ENCODE measurements at regions not wholly inside any gene's neighbourhood (a gene's known extent, or its start where the extent isn't known, plus 50 kb on each side); places are given as distances from the start of the nearest gene placed in this dataset.

DNA sequence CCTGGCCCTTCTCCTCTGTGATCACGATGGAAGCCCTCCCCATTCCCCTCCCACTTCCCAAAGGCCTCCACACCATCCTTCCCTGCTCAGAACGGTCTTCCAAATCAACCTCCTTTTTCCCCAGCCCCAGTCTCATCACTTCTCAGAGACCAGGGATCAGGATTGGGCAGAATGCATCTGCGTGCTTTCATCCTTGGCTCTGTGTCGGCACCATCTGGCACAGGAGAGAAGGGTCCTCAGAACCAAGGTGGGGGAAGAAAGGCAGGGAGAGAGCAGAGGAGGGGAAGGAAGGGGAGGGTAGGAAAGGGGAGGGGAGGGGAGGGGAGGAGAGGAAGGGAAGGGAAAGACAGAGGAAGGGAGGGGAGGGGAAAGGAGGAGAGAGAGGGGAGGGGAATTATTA lies 52.4 kb upstream of the FICD start:
- DNase-seq: no peak

DNA sequence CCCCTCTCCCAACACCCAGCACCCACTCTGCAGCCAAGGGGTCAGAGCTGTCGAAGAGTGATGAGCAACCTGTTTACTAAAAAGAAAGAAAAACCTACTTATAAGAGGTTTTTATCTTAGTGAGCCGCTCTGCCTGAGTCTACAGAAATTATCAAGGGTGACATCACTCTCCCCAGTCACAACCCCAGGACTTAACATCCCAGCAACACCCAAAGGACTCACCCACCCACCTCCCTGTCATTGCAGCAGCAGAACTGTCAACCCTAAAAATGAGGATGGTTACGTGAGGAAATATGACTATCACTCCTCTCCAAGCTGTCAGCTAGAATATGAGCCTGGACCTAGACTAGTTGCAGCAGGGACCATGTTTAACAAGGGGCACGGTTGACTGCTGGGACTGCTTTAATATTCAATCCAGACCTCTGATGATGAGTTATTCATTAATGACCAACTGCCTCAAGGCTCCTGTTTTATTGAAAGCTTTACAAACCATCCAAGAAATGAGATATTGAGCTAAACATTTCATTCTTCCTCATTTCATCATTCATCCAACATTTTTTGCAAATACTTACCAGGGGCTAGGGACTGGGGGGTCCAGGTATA lies 53.9 kb upstream of the FICD start:
- no peak for DNase-seq

DNA sequence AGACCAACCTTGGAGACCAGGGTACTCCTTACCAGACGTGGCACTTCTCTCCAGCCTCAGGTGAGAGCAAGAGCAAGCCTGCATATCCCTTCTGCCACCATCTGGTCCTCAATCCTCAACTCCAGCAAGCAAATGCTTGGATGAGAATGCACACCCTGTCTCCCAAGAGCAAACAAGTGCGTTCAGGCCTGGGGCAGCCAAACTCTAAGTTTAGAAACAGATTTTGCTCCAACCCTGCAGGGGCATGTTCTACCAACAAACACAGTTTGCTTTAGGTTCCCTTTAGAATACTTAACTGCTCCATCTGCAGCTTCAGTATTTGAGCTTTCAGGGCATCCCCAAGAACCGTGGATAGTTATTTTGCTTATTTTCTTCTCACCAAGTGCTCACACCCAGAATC lies 55.9 kb upstream of the FICD start:
- no peak for DNase-seq

DNA sequence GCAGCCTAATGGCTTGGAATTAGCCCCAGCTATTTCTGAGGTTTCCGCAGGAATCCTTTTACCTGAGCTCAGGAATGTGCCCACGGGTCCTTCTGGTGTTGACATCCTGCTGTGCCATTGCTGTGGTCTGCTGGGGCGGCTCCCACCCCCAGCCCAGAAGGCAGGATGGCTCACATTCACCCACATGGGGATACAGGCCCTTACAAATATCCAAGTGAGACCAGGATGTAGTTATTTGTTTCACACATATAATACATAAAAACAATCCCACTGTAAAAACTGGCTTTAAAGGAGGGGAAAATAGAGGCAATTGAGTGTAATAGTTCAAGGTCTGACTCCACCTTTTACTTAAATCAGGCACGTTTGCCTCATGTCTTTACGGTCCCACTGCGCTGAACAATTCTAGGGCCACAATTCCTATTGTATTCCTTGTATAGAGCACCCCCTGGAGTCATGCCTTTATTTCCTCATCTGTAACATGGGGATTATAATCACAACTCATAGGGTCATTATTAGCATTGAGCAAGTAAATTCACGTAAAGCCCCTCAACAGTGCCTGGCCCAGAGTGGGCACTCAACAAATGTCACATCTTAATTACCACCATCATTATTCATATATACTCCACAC lies 57.2 kb upstream of the FICD start:
- DNase-seq: no peak

DNA sequence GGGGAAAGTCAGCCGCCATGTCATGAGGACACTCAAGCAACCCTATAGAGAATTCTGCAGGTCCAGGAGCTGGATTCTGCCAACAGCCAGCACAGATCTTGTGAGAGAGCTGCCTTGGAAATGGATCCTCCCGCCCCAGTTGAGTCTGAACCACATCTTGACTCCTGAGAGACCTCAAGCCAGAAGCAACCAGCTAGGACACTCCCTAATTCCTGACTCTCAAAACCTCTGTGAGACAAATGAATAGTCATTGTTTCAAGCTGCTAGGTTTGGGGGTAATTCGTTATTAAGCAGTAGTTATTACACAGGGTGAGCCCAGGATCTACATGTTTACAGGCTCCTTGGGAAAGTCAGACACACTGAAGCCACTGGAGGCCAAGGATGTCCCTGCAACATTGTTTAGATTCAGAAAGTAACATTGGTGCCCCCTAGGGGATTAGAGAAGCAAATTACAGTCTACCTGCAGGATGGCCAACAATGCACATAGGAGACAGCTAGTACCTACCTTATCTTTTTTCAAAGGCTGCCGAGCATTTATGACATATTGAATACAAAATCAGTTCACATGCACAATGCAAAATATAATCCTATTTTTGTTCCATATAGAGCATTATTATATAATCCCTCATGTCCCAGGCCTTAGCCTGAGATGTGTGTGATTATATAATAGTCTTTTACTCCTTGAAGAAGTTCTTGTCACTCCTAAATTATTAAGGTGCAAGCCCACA lies 57.9 kb upstream of the FICD start:
- DNase-seq: peak; percentile 56

DNA sequence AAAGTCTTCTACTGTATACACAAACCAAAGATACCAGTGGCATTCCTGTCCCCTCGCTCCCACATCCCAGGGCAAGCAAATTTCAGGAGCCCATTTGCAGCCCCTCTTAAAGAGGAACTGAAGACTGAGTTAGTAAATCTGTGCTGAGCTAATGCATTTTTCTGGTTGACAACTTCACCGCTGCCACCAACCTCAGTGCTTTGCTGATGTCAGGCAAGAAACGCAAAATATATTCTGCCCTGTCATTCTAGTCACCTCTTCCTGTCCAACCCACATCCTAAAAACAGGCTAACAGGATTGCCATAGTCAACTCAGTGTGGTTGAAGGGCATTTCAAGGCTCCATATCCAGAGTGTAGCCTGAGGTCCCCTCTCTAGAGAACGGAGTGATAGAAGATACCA lies 59.4 kb upstream of the FICD start:
- no peak for DNase-seq

DNA sequence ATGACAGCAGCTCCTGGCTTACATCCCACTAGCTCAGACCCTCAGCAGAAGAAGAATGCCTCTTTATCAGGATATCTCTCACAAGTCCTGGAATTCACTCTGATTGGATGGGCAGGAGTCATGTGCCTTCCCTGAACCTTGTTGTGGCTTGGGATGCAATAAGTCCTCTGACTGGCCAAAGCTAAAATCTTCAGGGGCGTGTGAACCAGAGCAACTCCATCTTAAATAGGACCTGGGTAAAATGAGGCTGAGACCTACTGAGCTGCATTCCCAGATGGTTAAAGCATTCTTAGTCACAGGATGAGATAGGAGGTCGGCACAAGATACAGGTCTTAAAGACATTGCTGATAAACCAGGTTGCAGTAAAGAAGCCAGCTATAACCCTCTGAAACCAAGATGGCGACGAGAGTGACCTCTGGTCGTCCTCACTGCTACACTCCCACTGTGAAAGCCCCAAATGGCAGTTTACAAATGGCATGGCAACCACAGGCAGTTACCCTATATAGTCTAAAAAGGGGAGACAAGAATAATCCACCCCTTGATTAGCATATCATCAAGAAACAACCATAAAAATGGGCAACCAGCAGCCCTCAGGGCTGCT lies 60.4 kb upstream of the FICD start:
- DNase-seq: no peak

DNA sequence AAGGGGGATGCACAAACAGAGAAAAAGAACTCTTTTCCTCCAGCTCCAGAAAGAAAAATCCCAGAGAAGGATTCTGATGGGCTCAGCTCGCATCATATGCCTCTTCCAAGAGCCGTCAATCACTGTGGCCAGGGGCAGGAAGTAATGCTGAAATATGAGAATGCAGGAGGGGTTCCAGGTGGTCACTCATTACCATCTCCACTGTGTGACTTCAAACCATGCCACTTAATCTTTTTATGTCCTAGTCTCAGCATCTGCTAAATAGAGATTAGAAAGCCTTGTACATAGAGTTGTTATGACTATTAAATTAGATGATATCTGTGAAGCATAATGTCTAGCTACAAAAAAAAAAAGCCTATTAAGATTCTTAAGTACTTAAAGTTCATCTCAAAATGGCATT lies 65.6 kb upstream of the FICD start:
- DNase-seq: no peak

DNA sequence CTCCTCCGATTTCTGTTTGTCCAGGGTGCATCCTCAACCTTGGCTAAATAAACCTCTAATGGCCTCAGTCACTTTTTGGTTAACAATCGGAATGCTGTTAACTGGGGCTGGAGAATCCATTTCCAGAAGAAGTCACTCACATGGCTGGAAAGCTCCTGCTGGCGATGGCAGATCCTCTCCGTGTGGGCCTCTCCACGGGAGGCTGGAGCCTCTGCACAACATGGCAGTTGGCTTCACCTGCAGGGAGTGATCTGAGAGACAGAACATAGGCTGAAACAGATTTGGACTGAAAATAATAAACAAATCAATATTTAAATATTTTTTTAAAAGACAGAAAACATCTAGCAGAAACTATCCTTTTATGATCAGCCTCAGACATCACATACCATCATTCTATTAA lies 66.8 kb upstream of the FICD start:
- no peak for DNase-seq

DNA sequence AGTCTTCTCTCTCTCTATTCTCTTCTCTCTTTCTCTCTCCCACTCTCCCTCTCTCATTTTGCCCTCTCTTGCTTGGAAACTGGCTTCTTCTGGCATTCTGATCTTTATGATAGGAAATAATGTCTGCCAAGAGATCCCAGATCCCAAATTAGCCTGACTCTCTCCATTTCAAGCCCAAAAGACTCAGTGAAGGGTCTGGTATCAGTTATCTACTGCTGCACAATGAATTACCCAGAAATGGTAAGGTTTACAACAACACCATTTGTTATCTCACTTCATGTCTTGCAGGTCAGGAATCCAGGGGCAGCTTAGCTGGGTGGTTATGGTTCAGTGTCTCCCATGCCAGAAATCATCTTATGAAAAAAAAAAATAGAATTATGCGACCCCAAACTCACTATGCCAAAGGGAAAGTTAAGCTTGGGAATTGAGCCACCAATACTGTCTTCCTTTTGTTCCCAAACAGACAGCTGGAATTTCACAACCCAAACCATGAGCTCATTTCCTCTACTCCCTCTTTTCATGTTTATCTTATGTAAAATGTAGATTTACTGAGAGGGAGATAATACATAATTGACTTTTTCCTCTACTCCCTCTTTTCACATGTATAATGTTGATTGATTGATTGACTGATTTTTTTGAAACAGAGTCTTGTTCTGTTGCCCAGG lies 67.8 kb upstream of the FICD start:
- no peak for DNase-seq

DNA sequence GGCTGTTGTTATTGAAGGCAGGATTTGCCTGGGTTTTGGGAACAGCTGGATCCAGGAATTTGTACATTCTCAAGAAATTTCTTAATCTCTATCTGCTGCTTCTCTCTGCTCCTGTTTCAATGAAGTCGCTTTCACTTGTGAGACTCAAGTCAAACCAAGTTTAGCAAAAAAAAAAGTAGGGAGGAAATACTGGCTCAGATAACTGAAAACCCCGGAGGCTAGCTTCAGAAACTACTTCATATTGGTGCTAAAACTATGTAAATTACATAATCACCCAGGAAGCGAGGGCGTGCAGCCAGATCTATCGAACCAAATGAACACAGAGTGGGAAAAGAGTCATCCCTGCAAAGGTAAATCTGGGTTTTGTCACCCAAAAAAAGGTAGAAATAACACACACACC lies 68.3 kb upstream of the FICD start:
- DNase-seq: no peak

DNA sequence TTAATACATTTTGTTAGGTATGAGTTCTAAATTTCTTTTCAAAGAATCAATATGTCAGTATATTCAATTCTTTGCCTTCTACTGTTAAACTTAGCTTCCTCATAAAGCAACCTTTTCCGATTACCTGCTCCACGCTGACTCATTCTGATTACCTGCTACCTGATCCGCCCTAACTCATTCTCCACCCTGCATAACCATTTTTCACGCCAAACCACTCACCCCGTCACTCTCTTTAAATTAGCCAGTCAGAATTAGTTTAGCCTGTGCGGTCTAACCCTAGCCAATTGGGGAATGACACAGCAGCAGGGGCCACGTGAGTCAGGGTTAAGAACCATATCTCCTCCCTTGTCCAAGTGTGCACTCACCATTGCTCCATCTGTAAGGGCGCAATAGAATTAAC lies 72.2 kb upstream of the FICD start:
- no peak for DNase-seq

DNA sequence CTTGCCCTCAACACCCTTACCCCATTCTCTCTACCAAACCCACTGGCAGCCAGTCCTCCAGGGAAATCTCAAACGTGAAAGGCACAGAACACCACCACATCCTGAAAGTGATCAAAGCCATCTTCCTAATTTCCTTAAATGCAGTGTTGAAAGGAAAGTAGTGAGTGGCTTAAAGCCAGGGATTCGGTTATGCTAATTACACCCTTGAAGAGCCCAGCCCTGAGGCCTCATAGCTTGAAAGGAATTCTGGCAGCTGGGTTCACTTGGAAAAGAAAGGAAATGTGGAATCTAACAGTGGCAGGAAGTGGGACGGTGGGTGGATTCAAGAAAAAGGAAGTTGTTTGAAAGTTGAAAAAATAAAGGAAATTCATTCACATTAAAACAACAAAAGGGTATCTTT lies 73.0 kb upstream of the FICD start:
- DNase-seq: no peak

DNA sequence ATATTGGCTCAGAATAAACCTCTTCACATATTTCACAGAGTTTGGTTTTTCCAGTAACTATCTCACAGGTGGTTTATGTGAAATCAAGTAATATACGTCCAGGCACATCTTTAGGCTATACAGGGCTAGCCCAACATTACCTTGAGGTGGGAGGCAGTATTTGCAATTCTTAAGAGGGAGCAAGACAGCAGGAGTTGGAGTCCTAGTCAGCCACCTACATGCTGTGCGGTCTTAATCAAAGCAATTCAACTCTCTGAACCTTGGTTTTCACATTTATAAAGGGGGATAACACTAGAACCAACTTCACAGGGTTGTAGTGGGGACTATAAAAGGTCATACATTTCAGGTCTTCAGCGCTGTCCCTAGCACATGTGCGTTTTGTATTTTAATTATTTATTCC lies 73.5 kb upstream of the FICD start:
- no peak for DNase-seq

DNA sequence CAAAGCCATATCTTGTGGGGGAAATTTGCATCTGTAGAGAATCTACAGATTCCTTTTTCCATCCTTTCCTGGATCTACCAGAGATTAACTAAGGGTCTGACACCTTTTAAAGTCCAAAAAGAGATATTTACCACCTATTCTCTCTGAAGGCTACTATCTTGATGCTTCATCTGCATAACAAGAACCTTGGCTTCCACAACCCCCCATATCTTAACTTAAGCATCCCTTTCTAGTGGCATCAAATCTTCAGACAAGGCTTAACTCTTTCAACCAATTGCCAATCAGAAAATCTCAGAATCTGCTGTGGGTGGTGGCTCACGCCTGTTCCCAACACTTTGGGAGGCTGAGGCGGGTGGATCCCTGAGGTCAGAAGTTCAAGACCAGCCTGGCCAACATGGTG lies 74.3 kb upstream of the FICD start:
- no peak for DNase-seq

DNA sequence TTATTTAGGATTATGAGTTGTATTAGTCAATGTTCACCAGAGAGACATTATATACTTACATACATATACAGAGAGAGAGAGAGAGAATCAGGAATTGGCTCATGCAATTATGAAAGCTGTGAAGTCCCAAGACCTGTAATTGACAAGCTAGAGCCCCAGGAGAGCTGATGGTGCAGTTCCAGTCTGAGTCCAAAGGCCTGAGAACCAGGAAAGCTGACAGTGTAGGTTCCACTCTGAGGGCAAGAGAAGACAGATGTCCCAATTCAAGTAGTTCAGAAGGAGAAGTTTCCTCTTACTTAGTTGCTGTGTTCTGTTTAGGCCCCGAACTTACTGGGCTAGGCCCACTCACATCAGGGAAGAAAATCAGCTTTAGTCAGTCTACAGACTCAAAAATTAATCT lies 76.4 kb upstream of the FICD start:
- DNase-seq: no peak

DNA sequence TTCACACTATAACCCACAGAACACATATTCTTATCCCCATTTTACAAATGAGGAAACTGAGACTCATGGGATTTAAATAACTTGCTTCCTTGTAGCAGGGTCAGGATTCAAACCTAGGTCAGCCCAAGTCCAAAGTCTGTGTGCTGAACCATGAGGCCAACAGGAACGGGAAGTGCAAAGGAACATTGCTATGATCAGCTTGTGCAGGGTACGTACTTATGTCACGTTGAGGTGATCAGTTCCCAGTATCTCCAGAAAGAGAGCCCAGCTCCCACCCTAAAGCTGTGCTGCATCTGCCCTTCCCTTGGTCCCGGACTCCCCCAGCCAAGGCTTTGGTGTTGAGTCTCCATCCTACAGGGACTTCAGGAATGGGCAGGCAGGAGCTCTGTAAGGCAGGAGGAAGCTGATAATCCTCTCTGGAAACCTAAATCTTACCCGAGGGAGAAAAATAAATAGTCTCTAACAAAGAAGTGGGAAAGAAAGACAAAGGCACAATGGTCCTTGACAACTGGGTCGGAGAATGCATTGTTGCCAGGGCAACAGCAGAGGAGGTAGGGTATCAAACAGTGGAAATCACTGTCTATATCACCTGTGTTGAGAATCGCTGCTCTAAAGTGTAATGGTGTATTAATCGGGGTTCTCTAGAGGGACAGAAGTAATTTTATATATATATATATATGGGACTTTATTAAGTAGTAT lies 82.5 kb upstream of the FICD start:
- no peak for DNase-seq

DNA sequence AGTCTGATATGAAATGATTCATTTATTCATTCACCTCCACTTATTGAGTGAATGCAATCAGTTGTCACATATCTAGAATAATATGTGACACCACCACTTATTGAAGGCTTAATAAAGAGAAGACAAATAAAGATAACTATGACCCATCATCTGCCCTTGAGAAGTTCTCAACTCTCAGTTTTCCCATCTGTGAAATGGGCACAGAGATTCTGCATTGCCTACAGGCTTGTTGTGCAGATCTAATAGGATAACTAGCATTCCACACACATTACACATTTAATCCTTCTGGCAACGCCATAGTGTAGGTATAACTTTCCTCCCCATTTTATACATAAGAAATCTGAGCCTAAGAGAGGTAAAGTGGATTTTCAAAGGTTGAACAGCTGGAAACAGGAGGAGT lies 84.2 kb upstream of the FICD start:
- no peak for DNase-seq

DNA sequence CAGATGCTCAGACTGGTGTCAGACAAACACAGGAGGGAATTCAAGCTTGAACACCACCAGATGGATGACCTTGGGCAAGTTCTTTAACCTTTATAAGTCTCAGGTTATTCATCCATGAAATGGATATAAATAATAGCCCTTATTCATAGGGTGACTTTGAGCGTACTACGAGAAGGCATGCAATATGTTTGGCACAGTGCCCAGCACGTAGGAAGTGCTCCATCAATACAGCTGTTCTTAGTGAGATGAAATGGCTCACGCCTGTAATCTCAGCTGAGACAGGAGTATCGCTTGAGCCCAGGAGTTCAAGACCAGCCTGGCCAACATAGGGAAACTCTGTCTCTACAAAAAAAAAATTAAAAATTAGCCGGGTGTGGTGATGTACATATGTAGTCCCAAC lies 84.8 kb upstream of the FICD start:
- DNase-seq: no peak

DNA sequence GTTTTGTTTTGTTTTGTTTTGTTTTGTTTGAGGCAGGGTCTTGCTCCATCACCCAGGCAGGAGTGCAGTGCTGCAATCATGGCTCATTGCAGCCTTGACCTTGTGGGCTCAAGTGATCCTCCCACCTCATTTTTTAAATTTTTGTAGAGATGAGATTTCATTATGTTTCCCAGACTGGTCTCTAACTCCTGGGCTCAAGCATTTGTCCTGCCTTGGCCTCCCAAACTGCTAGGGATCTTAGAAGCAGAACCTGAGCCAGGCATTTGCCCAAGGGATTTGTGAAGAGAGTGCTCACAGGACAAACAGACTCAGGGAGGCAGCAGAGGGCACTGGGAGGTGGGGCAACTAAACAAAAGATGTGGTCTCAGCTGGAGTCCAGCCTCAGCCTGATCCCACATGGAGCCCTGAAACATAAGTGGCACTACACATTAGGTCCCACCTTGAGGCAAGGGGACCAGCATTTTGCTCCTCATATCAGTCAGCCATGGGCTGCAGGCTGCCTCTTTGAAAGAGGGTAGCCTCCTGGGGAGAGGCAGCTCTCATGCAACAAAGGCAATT lies 86.2 kb upstream of the CMKLR1 start:
- no peak for DNase-seq

DNA sequence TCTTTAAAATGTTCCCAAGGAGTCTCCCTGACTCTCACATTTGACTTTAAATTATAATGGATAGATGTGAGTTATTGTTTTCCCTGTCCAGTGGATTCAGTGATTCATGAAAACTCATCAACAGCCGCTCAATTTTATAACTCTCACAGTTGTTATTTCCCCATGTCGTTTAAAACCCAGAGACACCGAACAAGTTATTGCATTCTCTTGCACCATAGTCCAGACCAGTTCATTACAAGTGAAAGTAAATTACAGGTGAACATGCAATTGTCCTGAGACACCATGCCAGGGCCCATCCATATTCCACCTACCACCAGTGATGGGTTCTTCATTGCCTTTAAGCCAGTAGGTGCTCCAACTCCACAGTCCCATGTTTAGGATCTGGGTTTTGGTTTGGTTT lies 85.7 kb upstream of the CMKLR1 start:
- DNase-seq: no peak

DNA sequence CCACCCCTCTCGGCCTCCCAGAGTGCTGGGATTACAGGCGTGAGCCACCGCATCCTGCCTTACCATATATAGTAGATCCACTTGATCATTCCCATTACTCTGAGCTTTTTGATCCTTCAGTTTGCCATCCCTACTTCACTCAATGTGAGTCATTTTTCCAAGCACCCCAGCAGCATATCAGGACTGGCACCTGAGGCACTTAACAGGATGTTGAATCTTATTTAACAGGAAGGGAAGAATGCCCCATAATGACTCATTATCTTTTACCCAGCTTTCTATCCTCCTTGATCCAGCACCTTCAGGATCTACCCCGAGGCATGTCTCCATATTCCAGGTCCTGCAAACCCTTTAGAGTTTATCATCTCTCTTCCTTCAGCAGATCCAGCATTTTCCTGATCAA lies 84.9 kb upstream of the CMKLR1 start:
- DNase-seq: no peak

DNA sequence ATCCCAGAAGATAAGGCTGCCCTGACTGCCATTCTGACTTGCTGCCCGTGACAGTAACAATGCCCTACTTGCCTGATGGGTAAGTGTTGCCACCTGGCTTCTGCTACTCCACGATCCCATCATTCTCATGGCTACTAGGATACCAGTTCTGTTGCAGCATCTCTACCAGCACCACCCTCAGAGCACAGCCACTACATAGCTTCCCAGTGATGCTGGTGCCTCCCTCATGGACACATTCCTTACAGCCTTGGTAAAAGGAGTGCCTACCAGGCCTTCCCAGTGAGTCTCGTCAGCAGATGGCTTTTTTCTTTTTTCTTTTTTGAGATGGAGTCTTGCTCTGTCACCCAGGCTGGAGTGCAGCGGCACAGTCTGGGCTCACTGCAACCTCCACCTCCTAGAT lies 84.4 kb upstream of the CMKLR1 start:
- no peak for DNase-seq

Data from CD4-positive, alpha-beta T cell treated with Interleukin-12 subunit alpha and Interleukin-12 subunit beta, for 1 hour (primary cell).